COLO829 (cell line): ENCODE measurements at regions not wholly inside any gene's neighbourhood (a gene's known extent, or its start where the extent isn't known, plus 50 kb on each side); places are given as distances from the start of the nearest gene placed in this dataset.
A peak's percentile ranks its signal among the peaks of the same experiment; 100 is the strongest.

Experiments
- DNase-seq: peaks from one replicate; pipeline ENCODE4 v3.0.0; 2012; ENCODE audit warnings: low spot score

- DNase-seq, result peak; percentile 46
Observed at GRCh38 chr11:110984147-110984546, 261.4 kb upstream of the POU2AF2 start.

DNA sequence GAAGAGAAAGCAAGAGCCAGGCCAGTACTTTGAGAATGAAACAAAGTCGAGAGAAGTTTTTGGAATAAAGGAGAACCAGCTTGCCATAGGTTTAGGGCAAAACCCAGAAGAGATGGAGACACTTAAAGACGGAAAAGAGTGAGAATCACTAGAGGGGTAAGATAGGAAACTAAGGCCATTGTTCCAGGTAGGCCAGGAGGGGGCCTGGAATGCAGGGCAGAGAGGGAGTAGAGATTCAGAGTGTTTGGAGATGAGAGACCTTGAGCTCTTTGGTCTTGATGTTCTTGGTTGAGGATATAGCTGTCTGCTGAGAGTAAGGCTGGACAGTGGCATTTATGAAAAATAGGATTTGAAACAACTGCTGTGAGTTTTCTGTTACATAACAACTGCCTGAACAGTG is 263.3 kb upstream of the POU2AF2 start:
- DNase-seq, result no peak

- DNase-seq, result no peak
Observed at GRCh38 chr11:110979696-110980095, 265.8 kb upstream of the POU2AF2 start.

GRCh38 chr11:110977661-110978060 is 265.4 kb upstream of the ARHGAP20 start:
- DNase-seq, result no peak

- no peak for DNase-seq
Observed at GRCh38 chr11:110974731-110975130, 262.5 kb upstream of the ARHGAP20 start.

DNA sequence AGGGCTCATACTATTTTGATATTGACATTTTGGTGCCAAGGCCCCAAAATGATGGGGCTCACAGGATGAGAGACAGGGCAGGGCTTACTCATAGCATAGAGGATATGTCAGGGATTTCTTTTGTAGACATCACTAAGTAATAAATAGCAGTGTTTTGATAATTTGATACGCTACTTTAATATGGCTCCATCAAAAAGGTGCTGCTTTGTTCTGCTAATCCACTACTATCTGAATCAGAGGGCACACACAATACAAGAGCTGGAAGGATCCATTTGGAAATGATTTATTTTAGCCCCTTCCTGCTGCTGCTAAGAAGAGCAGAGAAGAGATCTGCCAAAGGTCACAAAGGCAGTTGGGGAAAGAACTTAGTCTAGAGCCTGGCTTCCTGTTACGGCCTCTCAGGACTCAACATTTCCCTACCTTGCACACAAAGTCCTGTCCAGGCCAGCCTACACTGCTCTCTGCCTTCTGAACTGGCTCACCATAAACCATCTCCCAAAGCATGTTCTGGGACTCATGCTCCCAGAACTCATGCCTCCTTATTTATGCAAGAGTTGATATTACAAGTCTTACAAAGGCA is 261.3 kb upstream of the ARHGAP20 start:
- no peak for DNase-seq

DNA sequence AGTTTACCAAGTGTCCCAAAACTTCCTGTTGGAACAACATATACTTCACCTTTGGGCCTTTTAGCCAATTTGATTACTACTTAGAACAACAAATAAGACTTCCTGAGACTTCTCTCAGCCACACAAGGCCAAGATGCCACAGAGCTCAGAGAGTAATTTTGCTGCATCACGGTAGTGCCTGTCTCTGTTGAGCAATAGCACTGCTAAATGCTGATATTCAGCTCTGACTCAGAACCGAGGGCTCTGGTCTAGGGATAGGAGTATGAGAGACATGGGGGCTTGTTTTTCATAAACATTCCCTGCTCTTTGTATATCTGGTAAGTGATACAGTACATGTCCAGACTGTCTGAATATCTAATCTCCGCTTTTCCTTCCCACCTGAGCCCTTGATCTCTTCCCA is 260.4 kb upstream of the ARHGAP20 start:
- no peak for DNase-seq

- DNase-seq, result no peak
Observed at GRCh38 chr11:110972106-110972505, 259.9 kb upstream of the ARHGAP20 start.

DNA sequence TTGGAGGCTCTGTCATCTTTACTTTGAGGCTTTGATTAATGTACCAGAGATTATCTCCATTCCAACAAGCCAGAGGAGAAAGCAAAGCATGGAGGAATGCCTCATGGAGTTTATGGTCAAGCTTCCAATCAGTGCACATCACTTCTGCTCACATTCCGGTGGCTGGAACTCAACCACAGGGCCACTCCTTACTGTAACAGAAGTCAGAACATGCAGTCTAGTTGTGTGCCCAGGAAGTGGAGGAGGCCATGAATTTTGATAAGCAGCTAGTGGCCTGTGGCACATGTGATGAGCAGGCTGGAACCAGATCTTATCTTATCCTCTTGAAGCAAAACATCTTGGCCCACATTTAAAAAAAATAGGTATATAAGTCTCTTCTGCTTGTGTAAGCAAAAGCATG is 258.9 kb upstream of the ARHGAP20 start:
- DNase-seq, result no peak

- no peak for DNase-seq
Observed at GRCh38 chr11:110968348-110969062, 256.3 kb upstream of the ARHGAP20 start.

DNA sequence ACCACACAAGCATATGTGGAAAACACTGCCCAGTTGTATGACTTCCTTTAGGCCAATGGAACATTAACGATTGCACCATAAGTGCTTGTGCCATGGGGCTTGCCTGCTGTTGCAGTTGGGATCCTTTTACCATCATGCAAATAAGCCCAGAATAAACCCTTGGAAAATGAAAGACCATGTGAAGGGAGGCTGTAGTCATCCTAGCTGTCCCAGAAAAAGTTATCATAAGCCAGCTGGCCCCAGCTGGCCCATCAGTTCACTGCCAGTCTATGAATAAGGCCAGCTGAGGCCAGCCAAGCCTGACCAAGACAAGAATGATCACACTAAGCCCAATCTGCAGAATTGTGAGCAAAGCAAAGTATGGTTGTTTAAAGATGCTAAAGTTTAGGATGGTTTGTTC is 253.9 kb upstream of the ARHGAP20 start:
- no peak for DNase-seq

GRCh38 chr11:110962921-110963320 is 250.7 kb upstream of the ARHGAP20 start:
- no peak for DNase-seq

- DNase-seq, result no peak
Observed at GRCh38 chr11:110960167-110960566, 247.9 kb upstream of the ARHGAP20 start.

DNA sequence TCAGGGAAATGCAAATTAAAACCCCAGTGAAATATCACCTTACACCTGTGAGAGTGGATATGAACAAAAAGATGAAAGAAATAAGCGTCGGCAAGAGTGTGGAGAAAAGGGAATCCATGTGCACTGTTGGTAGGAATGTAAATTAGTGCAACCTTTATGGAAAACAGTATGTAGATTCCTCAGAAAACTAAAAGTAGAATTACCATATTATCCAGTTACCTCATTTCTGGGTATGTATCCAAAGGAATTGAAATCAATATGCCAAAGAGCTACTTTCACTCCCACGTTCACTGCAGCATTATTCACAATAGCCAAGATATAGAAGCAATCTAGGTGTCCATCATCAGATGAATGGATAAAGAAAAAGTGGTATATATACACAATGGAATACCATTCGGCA is 246.0 kb upstream of the ARHGAP20 start:
- no peak for DNase-seq

DNA sequence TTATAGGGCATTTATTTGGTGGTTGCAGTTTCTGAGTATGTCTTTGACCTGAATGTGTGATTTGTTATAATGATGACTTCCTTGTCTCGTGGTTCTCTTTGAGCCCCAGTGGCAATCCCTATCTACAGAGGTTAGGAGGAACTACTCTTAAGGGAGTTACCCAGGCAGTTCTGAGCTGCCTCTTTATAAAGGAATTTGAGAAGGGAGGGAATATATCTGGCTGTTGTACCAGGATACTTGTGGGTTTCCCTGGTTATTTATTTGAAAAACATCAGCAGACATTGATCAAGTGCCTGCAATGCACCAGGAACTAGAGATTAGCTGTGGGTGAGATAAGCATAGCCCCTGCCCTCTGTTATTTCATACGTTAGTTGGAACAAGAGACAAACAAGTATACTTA is 243.5 kb upstream of the ARHGAP20 start:
- no peak for DNase-seq

DNA sequence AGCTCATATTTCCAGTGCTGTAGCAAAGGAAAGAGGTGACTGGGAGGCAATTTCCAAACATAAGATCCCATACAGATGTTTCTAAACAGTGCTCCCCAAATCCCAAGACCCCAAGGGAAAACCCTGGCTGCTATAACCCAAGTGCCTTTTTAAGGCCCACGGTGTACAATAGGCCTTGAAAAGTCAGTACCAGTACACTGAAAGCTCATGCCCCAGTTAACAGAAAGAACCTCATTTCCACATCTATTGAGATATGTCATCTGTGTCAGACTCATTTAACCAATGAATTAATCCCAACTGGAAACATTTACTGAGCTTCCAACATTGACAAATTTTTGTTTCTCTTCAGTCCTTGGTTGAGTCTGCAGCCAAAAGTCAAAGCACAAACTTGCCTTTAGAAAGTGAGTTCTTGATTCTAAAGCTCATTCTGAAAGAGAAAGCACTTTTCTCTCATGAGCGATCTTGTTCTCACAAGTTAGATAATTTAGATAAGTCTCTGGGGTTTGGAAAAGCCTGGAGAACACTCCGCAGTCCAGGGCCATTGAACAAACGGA is 239.8 kb upstream of the ARHGAP20 start:
- no peak for DNase-seq

GRCh38 chr11:110951037-110951949 is 239.1 kb upstream of the ARHGAP20 start:
- no peak for DNase-seq

GRCh38 chr11:110948112-110948511 is 235.9 kb upstream of the ARHGAP20 start:
- no peak for DNase-seq

DNA sequence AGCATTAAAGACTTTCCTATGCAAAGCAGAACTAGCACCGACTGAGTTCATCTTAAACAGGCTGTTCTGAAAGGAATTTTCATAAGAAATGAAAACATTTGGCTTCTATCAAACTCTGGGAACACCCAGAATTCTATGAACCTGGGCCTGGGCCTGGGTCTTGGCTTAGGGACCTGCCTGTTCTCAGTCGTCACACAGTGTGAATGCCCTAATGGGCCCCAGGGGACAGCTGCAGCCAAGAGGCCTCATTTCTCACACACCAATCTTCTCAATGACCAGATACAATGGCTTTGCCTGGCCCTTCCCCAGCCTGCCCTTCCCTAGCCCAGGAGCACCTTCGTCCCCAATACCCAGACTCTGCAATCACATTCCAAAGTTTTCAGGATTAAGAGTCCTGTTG is 234.9 kb upstream of the ARHGAP20 start:
- no peak for DNase-seq

- no peak for DNase-seq
Observed at GRCh38 chr11:110939471-110939870, 227.2 kb upstream of the ARHGAP20 start.

GRCh38 chr11:110935018-110935640 is 222.9 kb upstream of the ARHGAP20 start:
- no peak for DNase-seq

DNA sequence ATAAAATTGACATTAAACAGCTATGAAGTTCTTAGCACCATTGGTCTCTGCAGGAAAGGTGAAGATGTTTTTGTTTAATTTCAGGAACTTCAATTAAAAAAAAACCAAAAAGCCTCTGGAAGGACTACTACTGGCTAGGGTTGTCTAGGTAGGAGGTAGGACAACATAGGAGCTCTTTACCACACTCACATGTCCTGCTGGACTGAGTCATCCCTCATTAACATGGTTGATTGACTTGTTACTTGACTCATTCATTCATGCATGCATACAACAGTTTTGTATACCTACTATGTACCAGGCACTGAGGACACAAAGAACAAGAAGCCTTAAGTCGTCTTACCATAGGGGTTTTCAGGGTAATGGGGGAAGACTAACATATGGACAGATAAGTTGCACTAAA is 216.9 kb upstream of the ARHGAP20 start:
- DNase-seq, result no peak
